Ascending aorta (tissue), 2 donors: ENCODE measurements at regions not wholly inside any gene's neighbourhood (a gene's known extent, or its start where the extent isn't known, plus 50 kb on each side); places are given as distances from the start of the nearest gene placed in this dataset.
"Not testable (repeated sequence)": the region's sequence is repeated elsewhere in the genome, so short reads cannot be mapped to it uniquely, and the experiment has no call there.

Experiments
- DNase-seq, 2 donors: peaks; one replicate each; pipeline ENCODE4 v3.0.0-alpha.2; 2019; ENCODE audit warnings: low spot score in 2 of 2
- H3K27ac ChIP-seq, 2 donors: fragments of 200-600 bp; sonication (generic); one replicate each; pipeline ENCODE4 v1.5.1; 2016 to 2017; ENCODE audit warnings: mild to moderate bottlenecking in 1 of 2
- H3K27me3 ChIP-seq: fragments of 200-600 bp; sonication (generic); one replicate; pipeline ENCODE4 v1.5.1; 2017
- H3K36me3 ChIP-seq, 2 donors: fragments of 200-600 bp; sonication (generic); one replicate each; pipeline ENCODE4 v1.5.1; 2016
- H3K4me1 ChIP-seq, 2 donors: fragments of 200-600 bp; sonication (generic); one replicate each; pipeline ENCODE4 v1.5.1; 2016 to 2017; ENCODE audit warnings: mild to moderate bottlenecking in 1 of 2
- H3K4me3 ChIP-seq, 2 donors: fragments of 200-600 bp; sonication (generic); one replicate each; pipeline ENCODE4 v1.5.1; 2016 to 2017; ENCODE audit warnings: mild to moderate bottlenecking in 1 of 2
- H3K9me3 ChIP-seq, 2 donors: fragments of 200-600 bp; sonication (generic); one replicate each; pipeline ENCODE4 v1.5.1; 2016
- CTCF ChIP-seq, 3 experiments: fragments of 200-600 bp in 2 of 3; fragments of 450-650 bp in 1 of 3; sonication (generic) in 2 of 3; IDR thresholded peaks; one replicate each; pipeline ENCODE4 v1.5.1; 2016 to 2019; ENCODE audit warnings: antibody characterized with exemption in 3 of 3, mild to moderate bottlenecking in 1 of 3, moderate library complexity in 1 of 3
- intact Hi-C: fragments of 100-400 bp; cut with DNase I; formaldehyde crosslinking; loops from one replicate; pipeline ENCODE4 v1.15.1; 2023

GRCh38 chr14:42508209-42508946 lies 901.7 kb downstream of the LRFN5 start:
- no peaks in the 10 kb centered on the region for H3K36me3 ChIP-seq
- TF ChIP-seq CTCF (IDR thresholded peaks at IDR 0.05): no peak
- intact Hi-C loops: no loop called here

DNA sequence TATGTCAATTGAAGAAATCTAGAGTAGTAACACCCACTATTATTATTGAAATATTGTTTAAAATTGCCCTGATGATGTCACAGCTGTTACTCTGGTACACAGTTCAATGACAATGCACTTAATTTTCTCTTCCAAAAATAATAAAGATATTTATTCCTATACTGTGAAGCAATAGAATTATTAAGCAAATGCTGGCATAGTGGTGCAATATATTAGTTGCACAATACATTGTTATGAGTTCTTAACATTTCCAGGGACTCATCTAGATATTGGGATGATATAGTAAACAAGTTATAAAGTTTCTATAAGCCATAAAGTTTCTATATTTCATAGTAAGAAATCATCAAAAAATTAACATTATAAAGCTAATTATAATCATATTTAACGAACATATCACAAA lies 897.8 kb downstream of the LRFN5 start:
- no peaks in the 10 kb centered on the region for H3K36me3 ChIP-seq
- H3K27me3 ChIP-seq: no peaks in the 10 kb centered on the region
- no peak for TF ChIP-seq CTCF (IDR thresholded peaks at IDR 0.05)
- H3K4me3 ChIP-seq: no peak overlapping the region
- no peaks in the 10 kb centered on the region for H3K9me3 ChIP-seq
- H3K27ac ChIP-seq: no peak overlapping the region
- H3K4me1 ChIP-seq: no peaks in the 10 kb centered on the region
- no peak for DNase-seq
- intact Hi-C loops: no loop called here

More at GRCh38 chr14:42508209-42508946, 901.7 kb downstream of the LRFN5 start:
- Histone ChIP-seq H3K27me3 (no peaks in the 10 kb centered on the region), H3K9me3 (no peaks in the 10 kb centered on the region), H3K27ac (no peak overlapping the region), H3K4me3 (no peak overlapping the region), H3K4me1 (no peaks in the 10 kb centered on the region)
- no peak for DNase-seq

- no peak for DNase-seq
- TF ChIP-seq CTCF (IDR thresholded peaks at IDR 0.05): no peak
- Histone ChIP-seq H3K36me3 (no peaks in the 10 kb centered on the region), H3K4me3 (no peak overlapping the region), H3K27me3 (no peaks in the 10 kb centered on the region), H3K4me1 (no peaks in the 10 kb centered on the region), H3K27ac (no peak overlapping the region), H3K9me3 (no peaks in the 10 kb centered on the region)
- intact Hi-C loops: no loop called here
These were observed 892.5 kb downstream of the LRFN5 start for GRCh38 chr14:42499137-42499536.

- no peak for DNase-seq
- Histone ChIP-seq H3K4me1 (no peaks in the 10 kb centered on the region), H3K27me3 (no peaks in the 10 kb centered on the region), H3K27ac (no peak overlapping the region), H3K36me3 (no peaks in the 10 kb centered on the region), H3K9me3 (no peaks in the 10 kb centered on the region), H3K4me3 (no peak overlapping the region)
- TF ChIP-seq CTCF (IDR thresholded peaks at IDR 0.05): no peak
- intact Hi-C loops: no loop called here
These were observed 883.9 kb downstream of the LRFN5 start for GRCh38 chr14:42490536-42490935.

DNA sequence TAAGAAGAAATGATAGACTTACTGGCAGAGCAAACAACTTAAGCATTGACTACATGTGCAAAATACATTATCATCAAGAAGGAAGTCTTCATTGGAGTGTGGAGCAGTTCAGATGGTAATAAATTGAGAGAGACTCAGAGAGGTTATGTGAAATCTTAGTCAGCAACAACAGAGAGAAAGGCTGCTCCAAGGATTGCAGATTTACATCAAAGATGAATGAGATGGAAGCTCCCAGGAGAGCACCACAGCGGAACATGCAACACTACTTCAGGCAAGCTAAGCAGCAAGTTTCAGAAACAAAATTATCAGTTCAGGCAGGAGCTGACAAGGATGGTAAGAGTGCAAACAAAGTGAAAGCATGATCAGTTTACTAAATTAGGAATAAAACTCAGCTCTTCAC lies 882.3 kb downstream of the LRFN5 start:
- no peak for TF ChIP-seq CTCF (IDR thresholded peaks at IDR 0.05)
- intact Hi-C loops: no loop called here
- H3K9me3 ChIP-seq: no peaks in the 10 kb centered on the region

GRCh38 chr14:42482345-42482971 lies 875.8 kb downstream of the LRFN5 start:
- not testable (repeated sequence) for H3K27me3 ChIP-seq

More for the DNA sequence above, 882.3 kb downstream of the LRFN5 start:
- no peak for DNase-seq
- Histone ChIP-seq H3K27me3 (no peaks in the 10 kb centered on the region), H3K27ac (no peak overlapping the region), H3K4me1 (no peaks in the 10 kb centered on the region), H3K4me3 (no peak overlapping the region), H3K36me3 (no peaks in the 10 kb centered on the region)

GRCh38 chr14:42481714-42482113 lies 875.0 kb downstream of the LRFN5 start:
- H3K4me3 ChIP-seq, H3K27me3 ChIP-seq, DNase-seq, intact Hi-C loops, H3K9me3 ChIP-seq, H3K27ac ChIP-seq, H3K36me3 ChIP-seq, H3K4me1 ChIP-seq: not testable (repeated sequence)

More at GRCh38 chr14:42482345-42482971, 875.8 kb downstream of the LRFN5 start:
- intact Hi-C loops, DNase-seq, H3K27ac ChIP-seq, H3K4me1 ChIP-seq, H3K36me3 ChIP-seq, H3K4me3 ChIP-seq, H3K9me3 ChIP-seq: not testable (repeated sequence)
